ENCODE measurements at regions not wholly inside any gene's neighbourhood (a gene's known extent, or its start where the extent isn't known, plus 50 kb on each side); places are given as distances from the start of the nearest gene placed in this dataset.

- TF ChIP-seq POLR2AphosphoS5 (IDR thresholded peaks at IDR 0.05; ENCODE audit: low read depth) (no peak), CTCF (IDR thresholded peaks at IDR 0.05; ENCODE audit: insufficient read depth, low read length) (no peak)
Observed at GRCh38 chr22:48838376-48838775, 989.3 kb downstream of the BRD1 start.

Data from HL-60 (cell line).